ENCODE measurements at regions not wholly inside any gene's neighbourhood (a gene's known extent, or its start where the extent isn't known, plus 50 kb on each side); places are given as distances from the start of the nearest gene placed in this dataset.

- TF ChIP-seq EZH2 (IDR thresholded peaks at IDR 0.05; ENCODE audit: low read depth, unreplicated experiment) (no peak), CTCF (conservative IDR thresholded peaks at IDR 0.05; ENCODE audit: low read depth in 2 of 2) (no peak), ZNF331 (CRISPR knock-in tag; IDR thresholded peaks at IDR 0.05; ENCODE audit: low read depth) (no peak), CREB1 (CRISPR knock-in tag; IDR thresholded peaks at IDR 0.05; ENCODE audit: low read depth) (no peak), POLR2AphosphoS5 (IDR thresholded peaks at IDR 0.05; ENCODE audit: low read depth) (no peak), ZNF462 (CRISPR knock-in tag; IDR thresholded peaks at IDR 0.05) (no peak)
- TF ChIP-seq, protein P1, sequence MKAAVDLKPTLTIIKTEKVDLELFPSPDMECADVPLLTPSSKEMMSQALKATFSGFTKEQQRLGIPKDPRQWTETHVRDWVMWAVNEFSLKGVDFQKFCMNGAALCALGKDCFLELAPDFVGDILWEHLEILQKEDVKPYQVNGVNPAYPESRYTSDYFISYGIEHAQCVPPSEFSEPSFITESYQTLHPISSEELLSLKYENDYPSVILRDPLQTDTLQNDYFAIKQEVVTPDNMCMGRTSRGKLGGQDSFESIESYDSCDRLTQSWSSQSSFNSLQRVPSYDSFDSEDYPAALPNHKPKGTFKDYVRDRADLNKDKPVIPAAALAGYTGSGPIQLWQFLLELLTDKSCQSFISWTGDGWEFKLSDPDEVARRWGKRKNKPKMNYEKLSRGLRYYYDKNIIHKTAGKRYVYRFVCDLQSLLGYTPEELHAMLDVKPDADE (IDR thresholded peaks at IDR 0.05): no peak
- TF ChIP-seq, protein P2, sequence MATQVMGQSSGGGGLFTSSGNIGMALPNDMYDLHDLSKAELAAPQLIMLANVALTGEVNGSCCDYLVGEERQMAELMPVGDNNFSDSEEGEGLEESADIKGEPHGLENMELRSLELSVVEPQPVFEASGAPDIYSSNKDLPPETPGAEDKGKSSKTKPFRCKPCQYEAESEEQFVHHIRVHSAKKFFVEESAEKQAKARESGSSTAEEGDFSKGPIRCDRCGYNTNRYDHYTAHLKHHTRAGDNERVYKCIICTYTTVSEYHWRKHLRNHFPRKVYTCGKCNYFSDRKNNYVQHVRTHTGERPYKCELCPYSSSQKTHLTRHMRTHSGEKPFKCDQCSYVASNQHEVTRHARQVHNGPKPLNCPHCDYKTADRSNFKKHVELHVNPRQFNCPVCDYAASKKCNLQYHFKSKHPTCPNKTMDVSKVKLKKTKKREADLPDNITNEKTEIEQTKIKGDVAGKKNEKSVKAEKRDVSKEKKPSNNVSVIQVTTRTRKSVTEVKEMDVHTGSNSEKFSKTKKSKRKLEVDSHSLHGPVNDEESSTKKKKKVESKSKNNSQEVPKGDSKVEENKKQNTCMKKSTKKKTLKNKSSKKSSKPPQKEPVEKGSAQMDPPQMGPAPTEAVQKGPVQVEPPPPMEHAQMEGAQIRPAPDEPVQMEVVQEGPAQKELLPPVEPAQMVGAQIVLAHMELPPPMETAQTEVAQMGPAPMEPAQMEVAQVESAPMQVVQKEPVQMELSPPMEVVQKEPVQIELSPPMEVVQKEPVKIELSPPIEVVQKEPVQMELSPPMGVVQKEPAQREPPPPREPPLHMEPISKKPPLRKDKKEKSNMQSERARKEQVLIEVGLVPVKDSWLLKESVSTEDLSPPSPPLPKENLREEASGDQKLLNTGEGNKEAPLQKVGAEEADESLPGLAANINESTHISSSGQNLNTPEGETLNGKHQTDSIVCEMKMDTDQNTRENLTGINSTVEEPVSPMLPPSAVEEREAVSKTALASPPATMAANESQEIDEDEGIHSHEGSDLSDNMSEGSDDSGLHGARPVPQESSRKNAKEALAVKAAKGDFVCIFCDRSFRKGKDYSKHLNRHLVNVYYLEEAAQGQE (IDR thresholded peaks at IDR 0.05; ENCODE audit: unreplicated experiment): no peak
These were observed 427.3 kb downstream of the MFSD1 start for GRCh38 chr3:159229116-159229680.
